Stomach (tissue), 4 donors: ENCODE measurements at regions not wholly inside any gene's neighbourhood (a gene's known extent, or its start where the extent isn't known, plus 50 kb on each side); places are given as distances from the start of the nearest gene placed in this dataset.

Experiments used
- POLR2AphosphoS5 ChIP-seq, 3 donors: sonication (generic); formaldehyde crosslinking; IDR thresholded peaks; one replicate each; pipeline ENCODE4 v1.6.1; 2016; ENCODE audit warnings: antibody characterized with exemption in 3 of 3
- TF ChIP-seq, protein P1 (sequence below), 7 experiments: fragments of 450-650 bp in 4 of 7; fragments of 200-600 bp in 3 of 7; sonication (generic) in 3 of 7; IDR thresholded peaks; one replicate each; pipeline ENCODE4 v1.5.1; 2016 to 2019; ENCODE audit warnings: antibody characterized with exemption in 7 of 7, control low read depth in 2 of 7, mild to moderate bottlenecking in 1 of 7

DNA sequence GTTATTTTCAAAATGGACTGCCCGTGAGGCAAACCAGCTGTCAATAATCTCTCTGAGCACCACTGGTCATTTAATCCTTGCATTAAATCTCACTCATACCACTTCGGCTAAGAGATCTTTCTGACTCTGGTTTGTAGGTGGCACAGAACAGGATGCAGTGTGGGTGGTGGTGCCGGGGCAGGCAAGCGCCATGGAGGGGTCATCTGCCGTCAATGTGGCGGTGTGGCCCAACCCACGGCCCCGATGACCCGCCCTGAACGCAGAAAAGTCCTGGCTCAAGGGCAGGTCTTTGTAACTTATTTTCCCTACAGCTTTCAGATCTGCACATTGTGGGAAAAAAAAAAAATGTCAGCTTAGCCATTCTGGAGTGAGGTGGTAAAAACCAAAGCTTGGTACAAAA, 73.2 kb upstream of the MGMT start:
- TF ChIP-seq, protein P1, sequence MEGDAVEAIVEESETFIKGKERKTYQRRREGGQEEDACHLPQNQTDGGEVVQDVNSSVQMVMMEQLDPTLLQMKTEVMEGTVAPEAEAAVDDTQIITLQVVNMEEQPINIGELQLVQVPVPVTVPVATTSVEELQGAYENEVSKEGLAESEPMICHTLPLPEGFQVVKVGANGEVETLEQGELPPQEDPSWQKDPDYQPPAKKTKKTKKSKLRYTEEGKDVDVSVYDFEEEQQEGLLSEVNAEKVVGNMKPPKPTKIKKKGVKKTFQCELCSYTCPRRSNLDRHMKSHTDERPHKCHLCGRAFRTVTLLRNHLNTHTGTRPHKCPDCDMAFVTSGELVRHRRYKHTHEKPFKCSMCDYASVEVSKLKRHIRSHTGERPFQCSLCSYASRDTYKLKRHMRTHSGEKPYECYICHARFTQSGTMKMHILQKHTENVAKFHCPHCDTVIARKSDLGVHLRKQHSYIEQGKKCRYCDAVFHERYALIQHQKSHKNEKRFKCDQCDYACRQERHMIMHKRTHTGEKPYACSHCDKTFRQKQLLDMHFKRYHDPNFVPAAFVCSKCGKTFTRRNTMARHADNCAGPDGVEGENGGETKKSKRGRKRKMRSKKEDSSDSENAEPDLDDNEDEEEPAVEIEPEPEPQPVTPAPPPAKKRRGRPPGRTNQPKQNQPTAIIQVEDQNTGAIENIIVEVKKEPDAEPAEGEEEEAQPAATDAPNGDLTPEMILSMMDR (IDR thresholded peaks at IDR 0.05) = no peak
- TF ChIP-seq POLR2AphosphoS5 (IDR thresholded peaks at IDR 0.05) = no peak
